ENCODE measurements at regions not wholly inside any gene's neighbourhood (a gene's known extent, or its start where the extent isn't known, plus 50 kb on each side); places are given as distances from the start of the nearest gene placed in this dataset.

GRCh38 chr13:107901230-107901629, 314.1 kb downstream of the LIG4 start:
- Histone ChIP-seq H4K20me1 (no peaks in the 10 kb centered on the region), H3K36me3 (no peaks in the 10 kb centered on the region), H3K4me1 (peaks cover 7% of the 10 kb centered on the region), H3K4me2 (no peak overlapping the region), H3K4me3 (no peak overlapping the region), H3K9ac (no peak overlapping the region), H3K27me3 (no peaks in the 10 kb centered on the region), H3K9me3 (peaks cover 7% of the 10 kb centered on the region; the same call in 1 of the 2 replicates), H3K27ac (no peak overlapping the region)
- TF ChIP-seq Cebpa-rat (IDR thresholded peaks at IDR 0.05) = no peak

GRCh38 chr13:107900775-107901174, 314.6 kb downstream of the LIG4 start:
- Histone ChIP-seq H3K4me3 (no peak overlapping the region), H3K4me2 (no peak overlapping the region), H3K27me3 (no peaks in the 10 kb centered on the region), H3K4me1 (peaks cover 7% of the 10 kb centered on the region), H3K27ac (no peak overlapping the region), H4K20me1 (no peaks in the 10 kb centered on the region), H3K9ac (no peak overlapping the region), H3K36me3 (no peaks in the 10 kb centered on the region), H3K9me3 (peaks cover 7% of the 10 kb centered on the region; the same call in 1 of the 2 replicates)
- no peak for TF ChIP-seq Cebpa-rat (IDR thresholded peaks at IDR 0.05)

- H3K4me2 ChIP-seq = no peak overlapping the region
- H3K9ac ChIP-seq = no peak overlapping the region
- no peak overlapping the region for H3K27ac ChIP-seq
- no peak for TF ChIP-seq Cebpa-rat (IDR thresholded peaks at IDR 0.05)
- H3K4me3 ChIP-seq = no peak overlapping the region
- no peaks in the 10 kb centered on the region for H3K4me1 ChIP-seq
- no peaks in the 10 kb centered on the region for H3K27me3 ChIP-seq
- no peaks in the 10 kb centered on the region for H3K36me3 ChIP-seq
- no peaks in the 10 kb centered on the region for H4K20me1 ChIP-seq
- H3K9me3 ChIP-seq = no peaks in the 10 kb centered on the region
Measured at GRCh38 chr13:107886118-107886517, 329.2 kb downstream of the LIG4 start.

- Histone ChIP-seq H3K4me3 (no peak overlapping the region), H3K27ac (no peak overlapping the region), H3K4me2 (no peak overlapping the region), H3K4me1 (no peaks in the 10 kb centered on the region), H3K36me3 (no peaks in the 10 kb centered on the region), H3K27me3 (no peaks in the 10 kb centered on the region), H3K9ac (no peak overlapping the region), H3K9me3 (0 out of 2 replicates have a peak, but pooled peaks cover 5% of the 10 kb centered on the region), H4K20me1 (no peaks in the 10 kb centered on the region)
- TF ChIP-seq Cebpa-rat (IDR thresholded peaks at IDR 0.05) = no peak
Measured at GRCh38 chr13:107884564-107884963, 330.8 kb downstream of the LIG4 start.

- no peak for TF ChIP-seq Cebpa-rat (IDR thresholded peaks at IDR 0.05)
- Histone ChIP-seq H3K4me3 (no peak overlapping the region), H3K27ac (no peak overlapping the region), H3K36me3 (no peaks in the 10 kb centered on the region), H3K27me3 (no peaks in the 10 kb centered on the region), H3K9me3 (0 out of 2 replicates have a peak, but pooled peaks cover 5% of the 10 kb centered on the region), H3K4me1 (no peaks in the 10 kb centered on the region), H3K9ac (no peak overlapping the region), H4K20me1 (no peaks in the 10 kb centered on the region), H3K4me2 (no peak overlapping the region)
Measured at GRCh38 chr13:107883561-107884175, 331.7 kb downstream of the LIG4 start.

GRCh38 chr13:107882708-107883560, 332.4 kb downstream of the LIG4 start:
- no peak overlapping the region for H3K9ac ChIP-seq
- H3K4me3 ChIP-seq = no peak overlapping the region
- no peak for TF ChIP-seq Cebpa-rat (IDR thresholded peaks at IDR 0.05)
- H3K27me3 ChIP-seq = no peaks in the 10 kb centered on the region
- H3K4me1 ChIP-seq = no peaks in the 10 kb centered on the region
- no peaks in the 10 kb centered on the region for H3K36me3 ChIP-seq
- H3K9me3 ChIP-seq = 0 out of 2 replicates have a peak, but pooled peaks cover 5% of the 10 kb centered on the region
- no peaks in the 10 kb centered on the region for H4K20me1 ChIP-seq
- no peak overlapping the region for H3K4me2 ChIP-seq
- no peak overlapping the region for H3K27ac ChIP-seq

- Histone ChIP-seq H3K27ac (no peak overlapping the region), H4K20me1 (no peaks in the 10 kb centered on the region), H3K27me3 (no peaks in the 10 kb centered on the region), H3K4me3 (no peak overlapping the region), H3K9ac (no peak overlapping the region), H3K36me3 (no peaks in the 10 kb centered on the region), H3K4me1 (no peaks in the 10 kb centered on the region), H3K4me2 (no peak overlapping the region), H3K9me3 (0 out of 2 replicates have a peak, but pooled peaks cover 5% of the 10 kb centered on the region)
- TF ChIP-seq Cebpa-rat (IDR thresholded peaks at IDR 0.05) = no peak
Measured at GRCh38 chr13:107881362-107881761, 334.0 kb downstream of the LIG4 start.

GRCh38 chr13:107874456-107874855, 340.9 kb downstream of the LIG4 start:
- H3K4me2 ChIP-seq = no peak overlapping the region
- no peak overlapping the region for H3K27ac ChIP-seq
- H3K4me3 ChIP-seq = no peak overlapping the region
- no peaks in the 10 kb centered on the region for H3K36me3 ChIP-seq
- H3K27me3 ChIP-seq = no peaks in the 10 kb centered on the region
- no peaks in the 10 kb centered on the region for H4K20me1 ChIP-seq
- no peak overlapping the region for H3K9ac ChIP-seq
- TF ChIP-seq Cebpa-rat (IDR thresholded peaks at IDR 0.05) = no peak
- H3K9me3 ChIP-seq = no peaks in the 10 kb centered on the region
- no peaks in the 10 kb centered on the region for H3K4me1 ChIP-seq

- H3K27me3 ChIP-seq = no peaks in the 10 kb centered on the region
Measured at GRCh38 chr13:107873926-107874325, 341.4 kb downstream of the LIG4 start.

GRCh38 chr13:107870400-107870799, 344.9 kb downstream of the LIG4 start:
- no peaks in the 10 kb centered on the region for H3K4me1 ChIP-seq
- no peak overlapping the region for H3K4me2 ChIP-seq
- no peak for TF ChIP-seq Cebpa-rat (IDR thresholded peaks at IDR 0.05)
- no peak overlapping the region for H3K9ac ChIP-seq
- H3K27me3 ChIP-seq = no peaks in the 10 kb centered on the region
- no peaks in the 10 kb centered on the region for H4K20me1 ChIP-seq
- no peak overlapping the region for H3K27ac ChIP-seq
- no peak overlapping the region for H3K4me3 ChIP-seq
- H3K36me3 ChIP-seq = no peaks in the 10 kb centered on the region
- peaks cover 30% of the 10 kb centered on the region for H3K9me3 ChIP-seq

More at GRCh38 chr13:107873926-107874325, 341.4 kb downstream of the LIG4 start:
- H3K27ac ChIP-seq = no peak overlapping the region
- H3K9me3 ChIP-seq = no peaks in the 10 kb centered on the region
- TF ChIP-seq Cebpa-rat (IDR thresholded peaks at IDR 0.05) = no peak
- H3K36me3 ChIP-seq = no peaks in the 10 kb centered on the region
- no peak overlapping the region for H3K4me3 ChIP-seq
- H3K9ac ChIP-seq = no peak overlapping the region
- H4K20me1 ChIP-seq = no peaks in the 10 kb centered on the region
- H3K4me2 ChIP-seq = no peak overlapping the region
- H3K4me1 ChIP-seq = no peaks in the 10 kb centered on the region
